Naive thymus-derived CD4-positive, alpha-beta T cell (primary cell): ENCODE measurements at regions not wholly inside any gene's neighbourhood (a gene's known extent, or its start where the extent isn't known, plus 50 kb on each side); places are given as distances from the start of the nearest gene placed in this dataset.

Source experiments
- ATAC-seq: fragments of 150-1000 bp; cut with Tn5 transposase; 2 replicates; pipeline ENCODE4 v1.10.0; 2021; ENCODE audit warnings: mild to moderate bottlenecking, moderate library complexity
- CTCF ChIA-PET: fragments of 350-600 bp; sonication (Branson Sonifier 250); formaldehyde crosslinking; loops from one replicate; lab custom pipeline; 2021; ENCODE audit warnings: antibody characterized with exemption; lab: Charles Lee
- POLR2A ChIA-PET: fragments of 350-600 bp; sonication (Branson Sonifier 250); formaldehyde crosslinking; loops from one replicate; lab custom pipeline; 2021; ENCODE audit warnings: antibody characterized with exemption, inconsistent platforms; lab: Charles Lee
- DNase-seq, 9 donors: peaks; one replicate each; pipeline versions ENCODE4 v3.0.0 to v3.0.0-alpha.2; 2020 to 2022; ENCODE audit warnings: mixed read lengths in 1 of 9
- H3K27ac ChIP-seq: one replicate; pipeline ENCODE4 v1.7.0; 2013; ENCODE audit warnings: mild to moderate bottlenecking, low read depth, low read length, moderate library complexity
- H3K27me3 ChIP-seq, 2 donors: one replicate each; pipeline ENCODE4 v1.7.0; 2013; ENCODE audit warnings: low read length in 2 of 2, mild to moderate bottlenecking in 2 of 2, moderate library complexity in 2 of 2; ENCODE audit not compliant: control insufficient read depth in 2 of 2, insufficient read depth in 2 of 2
- H3K36me3 ChIP-seq, 3 experiments: 1 replicate in 2 of 3; 2 replicates in 1 of 3; pipeline ENCODE4 v1.7.0; 2013; ENCODE audit warnings: low read length in 3 of 3, mild to moderate bottlenecking in 3 of 3, moderate library complexity in 1 of 3; ENCODE audit not compliant: insufficient read depth in 3 of 3, control insufficient read depth in 2 of 3
- H3K4me1 ChIP-seq, 2 donors: one replicate each; pipeline ENCODE4 v1.7.0; 2013; ENCODE audit warnings: low read length in 2 of 2, mild to moderate bottlenecking in 2 of 2, moderate library complexity in 1 of 2; ENCODE audit not compliant: control insufficient read depth in 2 of 2, insufficient read depth in 2 of 2
- H3K4me3 ChIP-seq: 2 replicates; pipeline ENCODE4 v1.7.0; 2013; ENCODE audit warnings: mild to moderate bottlenecking, low read length
- H3K9me3 ChIP-seq, 3 experiments: 1 replicate in 2 of 3; 2 replicates in 1 of 3; pipeline ENCODE4 v1.7.0; 2013; ENCODE audit warnings: low read length in 3 of 3; ENCODE audit not compliant: control insufficient read depth in 2 of 3
- H3K27ac Mint-ChIP-seq, 9 donors: one replicate each; pipeline ENCODE4 v1.8.0; 2020 to 2022; ENCODE audit warnings: mixed read lengths in 9 of 9, mild to moderate bottlenecking in 8 of 9, moderate library complexity in 5 of 9, inconsistent platforms in 2 of 9
- H3K27me3 Mint-ChIP-seq, 5 donors: one replicate each; pipeline ENCODE4 v1.8.0; 2021 to 2022; ENCODE audit warnings: mixed read lengths in 5 of 5, mild to moderate bottlenecking in 1 of 5
- H3K36me3 Mint-ChIP-seq, 5 donors: one replicate each; pipeline ENCODE4 v1.8.0; 2020 to 2022; ENCODE audit warnings: mixed read lengths in 5 of 5, mild to moderate bottlenecking in 3 of 5, inconsistent platforms in 1 of 5
- H3K4me1 Mint-ChIP-seq, 7 donors: one replicate each; pipeline ENCODE4 v1.8.0; 2020 to 2022; ENCODE audit warnings: mixed read lengths in 7 of 7, mild to moderate bottlenecking in 3 of 7, inconsistent platforms in 1 of 7
- H3K4me3 Mint-ChIP-seq, 10 donors: one replicate each; pipeline ENCODE4 v1.8.0; 2020 to 2022; ENCODE audit warnings: mild to moderate bottlenecking in 10 of 10, mixed read lengths in 10 of 10, moderate library complexity in 6 of 10, inconsistent platforms in 2 of 10
- H3K9me3 Mint-ChIP-seq, 11 donors: one replicate each; pipeline ENCODE4 v1.8.0; 2020 to 2022; ENCODE audit warnings: mixed read lengths in 11 of 11, mild to moderate bottlenecking in 4 of 11, inconsistent platforms in 1 of 11, moderate library complexity in 1 of 11
- intact Hi-C, 2 donors: fragments of 100-400 bp; cut with micrococcal nuclease; formaldehyde crosslinking; loops; one replicate each; pipeline ENCODE4 v1.15.1; 2023

DNA sequence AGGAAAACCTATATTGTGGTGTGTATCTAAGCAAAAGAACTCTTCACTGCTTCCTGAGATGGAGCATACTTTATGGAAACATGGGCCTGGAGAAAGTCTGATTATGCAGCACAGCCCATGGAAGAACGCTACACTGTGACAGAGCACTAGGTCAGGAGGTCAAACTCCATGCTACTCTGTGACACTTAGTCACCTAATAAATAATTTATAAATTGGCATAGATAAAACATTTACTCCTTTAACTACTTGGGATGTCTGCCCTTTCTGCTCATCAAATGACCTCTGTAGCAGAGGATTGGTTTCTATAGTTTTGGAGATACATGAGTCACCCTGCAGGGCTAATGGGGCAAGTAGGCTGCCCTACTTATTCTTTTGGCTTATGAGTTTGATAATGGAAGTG is 134.7 kb upstream of the BANK1 start:
- CTCF ChIA-PET, result no interaction called here
- Histone ChIP-seq H3K27me3 (peaks cover 0 to 2% of the 10 kb centered on the region in 2 donors), H3K4me1 (no peaks in the 10 kb centered on the region), H3K9me3 (no peaks in the 10 kb centered on the region), H3K4me3 (no peak overlapping the region), H3K36me3 (no peaks in the 10 kb centered on the region), H3K27ac (no peak overlapping the region)
- DNase-seq (no peak), ATAC-seq (no peak)
- POLR2A ChIA-PET, result no interaction called here
- Mint-ChIP-seq H3K9me3 (peaks cover 0 to 1% (median 0%) of the 10 kb centered on the region in 11 donors), H3K4me3 (no peak overlapping the region), H3K36me3 (no peaks in the 10 kb centered on the region), H3K4me1 (no peaks in the 10 kb centered on the region), H3K27me3 (peaks cover 4 to 27% (median 25%) of the 10 kb centered on the region in 5 donors), H3K27ac (no peak overlapping the region)
- intact Hi-C loops, result no loop called here

- Histone ChIP-seq H3K9me3 (no peaks in the 10 kb centered on the region), H3K36me3 (no peaks in the 10 kb centered on the region), H3K4me3 (no peak overlapping the region), H3K27ac (no peak overlapping the region), H3K27me3 (peaks cover 0 to 2% of the 10 kb centered on the region in 2 donors), H3K4me1 (no peaks in the 10 kb centered on the region)
- ATAC-seq (no peak), DNase-seq (no peak)
- H3K27ac Mint-ChIP-seq, result no peak overlapping the region
- peaks cover 5 to 25% (median 20%) of the 10 kb centered on the region in 5 donors for H3K27me3 Mint-ChIP-seq
- intact Hi-C loops, result no loop called here
- no peak overlapping the region for H3K4me3 Mint-ChIP-seq
- H3K36me3 Mint-ChIP-seq, result no peaks in the 10 kb centered on the region
- H3K4me1 Mint-ChIP-seq, result peaks cover 0 to 1% (median 0%) of the 10 kb centered on the region in 7 donors
- POLR2A ChIA-PET, result no interaction called here
- peaks cover 0 to 1% (median 0%) of the 10 kb centered on the region in 11 donors for H3K9me3 Mint-ChIP-seq
- CTCF ChIA-PET, result no interaction called here
Observed at GRCh38 chr4:101655005-101655404, 135.5 kb upstream of the BANK1 start.

GRCh38 chr4:101651778-101652177 is 138.8 kb upstream of the BANK1 start:
- Histone ChIP-seq H3K27me3 (no peaks in the 10 kb centered on the region), H3K4me3 (no peak overlapping the region), H3K27ac (no peak overlapping the region), H3K4me1 (no peaks in the 10 kb centered on the region), H3K9me3 (no peaks in the 10 kb centered on the region), H3K36me3 (no peaks in the 10 kb centered on the region)
- Mint-ChIP-seq H3K27ac (no peak overlapping the region), H3K4me1 (peaks cover 0 to 1% (median 0%) of the 10 kb centered on the region in 7 donors), H3K9me3 (peaks cover 0 to 1% (median 0%) of the 10 kb centered on the region in 11 donors), H3K27me3 (peaks cover 8 to 28% (median 15%) of the 10 kb centered on the region in 5 donors), H3K4me3 (no peak overlapping the region), H3K36me3 (no peaks in the 10 kb centered on the region)
- intact Hi-C loops, result no loop called here
- CTCF ChIA-PET, result no interaction called here
- ATAC-seq (no peak), DNase-seq (no peak)
- POLR2A ChIA-PET, result no interaction called here

GRCh38 chr4:101649790-101650515 is 140.6 kb upstream of the BANK1 start:
- Mint-ChIP-seq H3K27me3 (peaks cover 10 to 34% (median 18%) of the 10 kb centered on the region in 5 donors), H3K4me1 (peaks cover 0 to 1% (median 0%) of the 10 kb centered on the region in 7 donors), H3K9me3 (peaks cover 0 to 1% (median 0%) of the 10 kb centered on the region in 11 donors), H3K36me3 (no peaks in the 10 kb centered on the region), H3K4me3 (no peak overlapping the region), H3K27ac (no peak overlapping the region)
- Histone ChIP-seq H3K27ac (no peak overlapping the region), H3K27me3 (no peaks in the 10 kb centered on the region), H3K9me3 (no peaks in the 10 kb centered on the region), H3K4me3 (no peak overlapping the region), H3K36me3 (no peaks in the 10 kb centered on the region), H3K4me1 (no peaks in the 10 kb centered on the region)
- intact Hi-C loops, result no loop called here
- no peak for ATAC-seq
- ChIA-PET POLR2A (no interaction called here), CTCF (no interaction called here)
- no peak for DNase-seq

- Mint-ChIP-seq H3K27me3 (peaks cover 10 to 31% (median 18%) of the 10 kb centered on the region in 5 donors), H3K4me3 (no peak overlapping the region), H3K27ac (no peak overlapping the region), H3K4me1 (peaks cover 0 to 1% (median 0%) of the 10 kb centered on the region in 7 donors), H3K36me3 (no peaks in the 10 kb centered on the region), H3K9me3 (no peaks in the 10 kb centered on the region)
- no peak for DNase-seq
- H3K27ac ChIP-seq, result no peak overlapping the region
- CTCF ChIA-PET, result no interaction called here
- no peaks in the 10 kb centered on the region for H3K27me3 ChIP-seq
- no peaks in the 10 kb centered on the region for H3K9me3 ChIP-seq
- no peak for ATAC-seq
- no peaks in the 10 kb centered on the region for H3K36me3 ChIP-seq
- intact Hi-C loops, result no loop called here
- no peaks in the 10 kb centered on the region for H3K4me1 ChIP-seq
- H3K4me3 ChIP-seq, result no peak overlapping the region
- POLR2A ChIA-PET, result no interaction called here
Observed at GRCh38 chr4:101647710-101648034, 142.9 kb upstream of the BANK1 start.

DNA sequence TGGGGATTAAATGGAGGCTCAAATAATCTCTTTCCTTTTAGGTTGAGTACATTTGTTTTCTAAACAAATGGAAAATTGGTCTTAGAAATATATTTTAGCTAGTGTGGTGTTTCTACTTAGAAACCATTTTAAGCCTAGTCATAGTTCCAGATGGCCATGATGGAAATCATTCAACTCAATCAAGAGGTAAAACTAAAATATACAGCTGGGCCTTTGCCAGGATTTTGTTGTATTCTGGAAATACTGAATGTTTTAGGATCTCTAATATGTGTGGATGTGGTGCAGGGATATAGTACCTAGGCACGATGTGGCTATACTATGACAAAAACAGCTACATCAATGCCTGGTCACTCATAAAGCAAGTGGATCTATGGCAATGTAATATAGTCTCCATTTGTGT is 146.0 kb upstream of the BANK1 start:
- H3K4me1 ChIP-seq, result no peaks in the 10 kb centered on the region
- no peak overlapping the region for H3K27ac ChIP-seq
- intact Hi-C loops, result no loop called here
- H3K4me3 Mint-ChIP-seq, result no peak overlapping the region
- no peak overlapping the region for H3K27ac Mint-ChIP-seq
- no peaks in the 10 kb centered on the region for H3K4me1 Mint-ChIP-seq
- H3K36me3 ChIP-seq, result no peaks in the 10 kb centered on the region
- ATAC-seq, result no peak
- no peaks in the 10 kb centered on the region for H3K9me3 ChIP-seq
- CTCF ChIA-PET, result no interaction called here
- H3K9me3 Mint-ChIP-seq, result no peaks in the 10 kb centered on the region
- H3K4me3 ChIP-seq, result no peak overlapping the region
- DNase-seq, result no peak
- H3K27me3 Mint-ChIP-seq, result peaks cover 14 to 29% (median 19%) of the 10 kb centered on the region in 5 donors
- no peaks in the 10 kb centered on the region for H3K36me3 Mint-ChIP-seq
- no peaks in the 10 kb centered on the region for H3K27me3 ChIP-seq
- POLR2A ChIA-PET, result no interaction called here

DNA sequence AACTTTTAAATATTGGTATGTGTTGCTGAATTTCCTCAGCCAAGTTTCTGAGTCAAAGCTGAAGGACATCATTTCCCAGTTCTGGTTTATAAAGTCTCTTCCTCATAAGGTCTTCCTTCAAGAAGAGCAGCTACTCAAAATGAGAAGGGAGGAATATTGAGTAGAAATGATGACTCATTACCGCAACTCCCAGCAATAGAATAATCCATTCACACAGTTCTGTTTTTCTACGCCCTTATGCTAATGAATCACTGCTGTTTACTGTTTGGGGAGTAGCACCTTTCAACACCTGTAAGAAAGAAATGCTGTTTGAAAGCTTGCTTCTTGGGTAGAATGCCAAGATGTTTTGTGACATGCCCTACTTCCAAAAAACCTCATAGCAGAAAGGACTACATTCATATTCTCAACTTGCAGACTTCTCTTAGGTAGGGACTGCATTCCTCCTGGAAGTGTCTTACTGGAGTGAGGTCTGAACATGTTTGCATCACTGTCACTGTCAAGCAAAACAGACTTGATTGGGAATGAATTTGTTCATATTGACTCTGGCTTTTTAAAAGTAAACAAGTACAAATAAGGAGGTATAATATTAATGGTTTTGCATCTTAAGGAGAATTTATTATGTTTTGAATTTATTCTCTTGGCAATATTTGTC is 147.2 kb upstream of the BANK1 start:
- H3K4me3 ChIP-seq, result no peak overlapping the region
- Mint-ChIP-seq H3K9me3 (no peaks in the 10 kb centered on the region), H3K27ac (no peak overlapping the region), H3K4me3 (no peak overlapping the region), H3K36me3 (no peaks in the 10 kb centered on the region), H3K27me3 (peaks cover 14 to 24% (median 16%) of the 10 kb centered on the region in 5 donors), H3K4me1 (no peaks in the 10 kb centered on the region)
- H3K27me3 ChIP-seq, result no peaks in the 10 kb centered on the region
- intact Hi-C loops, result no loop called here
- no peak for DNase-seq
- H3K4me1 ChIP-seq, result no peaks in the 10 kb centered on the region
- H3K27ac ChIP-seq, result no peak overlapping the region
- ChIA-PET CTCF (no interaction called here), POLR2A (interaction anchor here (0.6 kb wide), 1 partner anchor 337 kb away, joined by 4 read pairs; no protein-coding TSS in a partner anchor)
- no peaks in the 10 kb centered on the region for H3K9me3 ChIP-seq
- no peak for ATAC-seq
- H3K36me3 ChIP-seq, result no peaks in the 10 kb centered on the region
